ENCODE measurements at regions not wholly inside any gene's neighbourhood (a gene's known extent, or its start where the extent isn't known, plus 50 kb on each side); places are given as distances from the start of the nearest gene placed in this dataset.
"Not testable (repeated sequence)": the region's sequence is repeated elsewhere in the genome, so short reads cannot be mapped to it uniquely, and the experiment has no call there.

DNA sequence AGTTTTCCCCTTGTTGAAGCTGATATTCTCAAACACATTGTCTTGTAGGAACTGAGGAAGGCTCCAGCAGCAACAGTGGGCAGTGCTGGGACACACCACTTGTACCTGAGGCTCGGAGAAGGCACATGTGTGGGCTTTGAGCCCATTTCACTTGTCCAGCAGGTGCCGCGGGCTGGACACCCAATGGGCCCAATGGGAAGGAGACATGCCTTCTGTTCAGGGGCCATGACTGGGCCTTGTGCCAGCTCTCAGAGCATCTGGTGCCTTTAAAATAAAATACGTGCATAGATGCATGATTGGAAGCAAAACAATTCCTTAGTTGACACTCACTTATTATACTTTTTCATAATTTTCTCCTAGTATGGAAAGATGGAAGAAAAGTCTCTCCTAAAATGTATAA is 334.2 kb downstream of the KLF13 start:
- DNase-seq (no peak), ATAC-seq (ENCODE audit: low read depth) (no peak)
- Mint-ChIP-seq H3K27ac (no peak overlapping the region), H3K9me3 (ENCODE audit: insufficient read depth) (no peaks in the 10 kb centered on the region), H3K27me3 (peaks cover 9% of the 10 kb centered on the region), H3K4me3 (no peak overlapping the region), H3K4me1 (no peaks in the 10 kb centered on the region)
- Histone ChIP-seq H3K4me1 (ENCODE audit: control insufficient read depth in 2 of 2, insufficient read depth in 2 of 2, low read length in 2 of 2) (no peaks in the 10 kb centered on the region), H3K36me3 (replicated peaks in 1 of 2; ENCODE audit: control extremely low read depth in 1 of 2, control insufficient read depth in 1 of 2, extremely low read depth in 1 of 2, insufficient read depth in 2 of 2, low read length in 1 of 2) (no peaks in the 10 kb centered on the region), H3K4me2 (replicated peaks; ENCODE audit: low read depth, low read length, poor library complexity, severe bottlenecking) (no peak overlapping the region), H3K9ac (ENCODE audit: low read length) (no peak overlapping the region), H3K27ac (ENCODE audit: low read length in 2 of 2) (no peak overlapping the region), H3K79me2 (ENCODE audit: control insufficient read depth, insufficient read depth, low read length) (no peaks in the 10 kb centered on the region), H3K4me3 (ENCODE audit: control extremely low read depth in 1 of 5, extremely low read depth in 1 of 5, insufficient read depth in 1 of 5, low read depth in 2 of 5, low read length in 4 of 5) (no peak overlapping the region), H2AFZ (ENCODE audit: insufficient read depth, low read depth, low read length, poor library complexity, severe bottlenecking) (no peak overlapping the region), H3K9me3 (ENCODE audit: control extremely low read depth in 1 of 3, control insufficient read depth in 2 of 3, insufficient read depth in 1 of 3, low read length in 2 of 3) (peaks cover 0 to 1% (median 0%) of the 10 kb centered on the region in 3 donors), H3K27me3 (replicated peaks in 1 of 4; ENCODE audit: control extremely low read depth in 1 of 4, control insufficient read depth in 3 of 4, insufficient read depth in 4 of 4, low read length in 3 of 4) (no peaks in the 10 kb centered on the region), H4K20me1 (ENCODE audit: control insufficient read depth, insufficient read depth, low read length, poor library complexity, severe bottlenecking) (no peaks in the 10 kb centered on the region)
- intact Hi-C loops (cut with micrococcal nuclease) = no loop called here
- ChIA-PET POLR2A (no interaction called here), CTCF (no interaction called here)
- 89% methylated on average over 3 of the region's 4 CpGs for WGBS (ENCODE audit: insufficient coverage)
- TF ChIP-seq, protein P1, sequence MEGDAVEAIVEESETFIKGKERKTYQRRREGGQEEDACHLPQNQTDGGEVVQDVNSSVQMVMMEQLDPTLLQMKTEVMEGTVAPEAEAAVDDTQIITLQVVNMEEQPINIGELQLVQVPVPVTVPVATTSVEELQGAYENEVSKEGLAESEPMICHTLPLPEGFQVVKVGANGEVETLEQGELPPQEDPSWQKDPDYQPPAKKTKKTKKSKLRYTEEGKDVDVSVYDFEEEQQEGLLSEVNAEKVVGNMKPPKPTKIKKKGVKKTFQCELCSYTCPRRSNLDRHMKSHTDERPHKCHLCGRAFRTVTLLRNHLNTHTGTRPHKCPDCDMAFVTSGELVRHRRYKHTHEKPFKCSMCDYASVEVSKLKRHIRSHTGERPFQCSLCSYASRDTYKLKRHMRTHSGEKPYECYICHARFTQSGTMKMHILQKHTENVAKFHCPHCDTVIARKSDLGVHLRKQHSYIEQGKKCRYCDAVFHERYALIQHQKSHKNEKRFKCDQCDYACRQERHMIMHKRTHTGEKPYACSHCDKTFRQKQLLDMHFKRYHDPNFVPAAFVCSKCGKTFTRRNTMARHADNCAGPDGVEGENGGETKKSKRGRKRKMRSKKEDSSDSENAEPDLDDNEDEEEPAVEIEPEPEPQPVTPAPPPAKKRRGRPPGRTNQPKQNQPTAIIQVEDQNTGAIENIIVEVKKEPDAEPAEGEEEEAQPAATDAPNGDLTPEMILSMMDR (IDR thresholded peaks at IDR 0.05) = no peak
- TF ChIP-seq EZH2 (IDR thresholded peaks at IDR 0.05; ENCODE audit: borderline replicate concordance, insufficient read depth, low read depth, low read length, poor library complexity, severe bottlenecking) = no peak

DNA sequence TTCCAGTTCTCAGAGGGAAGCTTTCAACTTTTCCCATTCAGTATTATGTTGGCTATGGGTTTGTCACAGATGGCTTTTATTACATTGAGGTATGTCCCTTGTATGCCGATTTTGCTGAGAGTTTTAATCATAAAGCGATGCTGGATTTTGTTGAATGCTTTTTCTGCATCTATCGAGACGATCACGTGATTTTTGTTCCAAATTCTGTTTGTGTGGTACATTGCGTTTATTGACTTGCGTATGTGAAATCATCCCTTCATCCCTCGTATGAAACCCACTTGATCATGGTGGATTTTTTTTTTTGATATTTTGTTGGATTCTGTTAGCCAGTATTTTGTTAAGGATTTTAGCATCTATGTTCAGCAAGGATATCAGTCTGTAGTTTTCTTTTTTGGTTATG is 339.1 kb downstream of the KLF13 start:
- 93% methylated on average over 6 of the region's 8 CpGs for whole genome bisulfite sequencing (ENCODE audit: insufficient coverage)
- not testable (repeated sequence) for ATAC-seq (ENCODE audit: low read depth)

DNA sequence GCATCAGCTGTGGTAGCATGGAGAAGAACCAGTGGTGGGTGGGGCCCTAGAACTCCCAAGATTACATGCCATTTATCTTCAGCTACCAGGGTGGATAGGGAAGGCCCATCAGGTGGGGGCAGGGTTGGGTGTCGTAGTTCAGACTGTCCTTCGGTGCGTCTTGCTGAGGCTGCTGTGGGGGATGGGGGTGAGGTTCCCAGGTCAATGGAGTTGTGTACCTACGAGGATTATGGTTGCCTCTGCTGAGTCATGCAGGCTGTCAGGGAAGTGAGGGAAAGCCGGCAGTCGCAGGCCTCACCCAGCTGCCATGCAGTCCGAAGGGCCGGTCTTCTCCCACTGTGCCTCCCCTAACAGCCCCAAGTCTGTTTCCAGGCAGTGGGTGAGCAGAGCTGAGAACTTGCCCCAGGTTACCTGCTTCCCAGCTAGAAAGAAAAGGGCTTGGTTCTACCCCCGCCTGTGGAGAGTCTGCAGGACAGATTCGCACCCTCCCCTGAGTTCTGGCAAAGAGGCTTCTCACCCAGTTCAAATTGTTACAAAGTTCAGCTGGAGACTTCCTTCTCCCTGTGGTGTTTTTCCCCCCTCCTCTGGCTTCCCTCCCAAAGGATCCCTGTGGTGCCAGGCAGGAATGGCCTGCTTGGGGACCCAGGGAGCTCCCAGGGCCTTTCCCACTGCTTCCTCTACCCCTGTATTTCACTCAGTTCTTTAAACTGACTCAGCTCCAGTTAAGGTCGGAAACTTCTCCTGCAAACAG is 342.7 kb downstream of the KLF13 start:
- H3K36me3 ChIP-seq (replicated peaks in 1 of 2; ENCODE audit: control extremely low read depth in 1 of 2, control insufficient read depth in 1 of 2, extremely low read depth in 1 of 2, insufficient read depth in 2 of 2, low read length in 1 of 2); H4K20me1 ChIP-seq (ENCODE audit: control insufficient read depth, insufficient read depth, low read length, poor library complexity, severe bottlenecking); H3K27ac Mint-ChIP-seq; H3K4me3 Mint-ChIP-seq; DNase-seq; H3K9ac ChIP-seq (ENCODE audit: low read length); H3K27ac ChIP-seq (ENCODE audit: low read length in 2 of 2); H3K9me3 ChIP-seq (ENCODE audit: control extremely low read depth in 1 of 3, control insufficient read depth in 2 of 3, insufficient read depth in 1 of 3, low read length in 2 of 3); H3K4me2 ChIP-seq (replicated peaks; ENCODE audit: low read depth, low read length, poor library complexity, severe bottlenecking); POLR2A ChIA-PET; CTCF ChIA-PET; H2AFZ ChIP-seq (ENCODE audit: insufficient read depth, low read depth, low read length, poor library complexity, severe bottlenecking); H3K9me3 Mint-ChIP-seq (ENCODE audit: insufficient read depth); ATAC-seq (ENCODE audit: low read depth); H3K27me3 ChIP-seq (replicated peaks in 1 of 4; ENCODE audit: control extremely low read depth in 1 of 4, control insufficient read depth in 3 of 4, insufficient read depth in 4 of 4, low read length in 3 of 4); H3K4me1 Mint-ChIP-seq; intact Hi-C loops (cut with micrococcal nuclease); H3K4me3 ChIP-seq (ENCODE audit: control extremely low read depth in 1 of 5, extremely low read depth in 1 of 5, insufficient read depth in 1 of 5, low read depth in 2 of 5, low read length in 4 of 5); H3K4me1 ChIP-seq (ENCODE audit: control insufficient read depth in 2 of 2, insufficient read depth in 2 of 2, low read length in 2 of 2); H3K79me2 ChIP-seq (ENCODE audit: control insufficient read depth, insufficient read depth, low read length): not testable (repeated sequence)
- WGBS (ENCODE audit: insufficient coverage) = 97% methylated on average over 5 of the region's 11 CpGs
- peaks cover 26% of the 10 kb centered on the region for H3K27me3 Mint-ChIP-seq

More for the DNA sequence above, 339.1 kb downstream of the KLF13 start:
- H4K20me1 ChIP-seq (ENCODE audit: control insufficient read depth, insufficient read depth, low read length, poor library complexity, severe bottlenecking); H3K27ac Mint-ChIP-seq; H3K4me3 Mint-ChIP-seq; intact Hi-C loops (cut with micrococcal nuclease); H3K36me3 ChIP-seq (replicated peaks in 1 of 2; ENCODE audit: control extremely low read depth in 1 of 2, control insufficient read depth in 1 of 2, extremely low read depth in 1 of 2, insufficient read depth in 2 of 2, low read length in 1 of 2); DNase-seq; H3K9me3 Mint-ChIP-seq (ENCODE audit: insufficient read depth); H2AFZ ChIP-seq (ENCODE audit: insufficient read depth, low read depth, low read length, poor library complexity, severe bottlenecking); H3K4me1 Mint-ChIP-seq; H3K9ac ChIP-seq (ENCODE audit: low read length); H3K4me1 ChIP-seq (ENCODE audit: control insufficient read depth in 2 of 2, insufficient read depth in 2 of 2, low read length in 2 of 2); H3K27ac ChIP-seq (ENCODE audit: low read length in 2 of 2); H3K9me3 ChIP-seq (ENCODE audit: control extremely low read depth in 1 of 3, control insufficient read depth in 2 of 3, insufficient read depth in 1 of 3, low read length in 2 of 3); CTCF ChIA-PET; POLR2A ChIA-PET; H3K27me3 ChIP-seq (replicated peaks in 1 of 4; ENCODE audit: control extremely low read depth in 1 of 4, control insufficient read depth in 3 of 4, insufficient read depth in 4 of 4, low read length in 3 of 4); H3K4me3 ChIP-seq (ENCODE audit: control extremely low read depth in 1 of 5, extremely low read depth in 1 of 5, insufficient read depth in 1 of 5, low read depth in 2 of 5, low read length in 4 of 5); H3K4me2 ChIP-seq (replicated peaks; ENCODE audit: low read depth, low read length, poor library complexity, severe bottlenecking); H3K79me2 ChIP-seq (ENCODE audit: control insufficient read depth, insufficient read depth, low read length): not testable (repeated sequence)
- peaks cover 28% of the 10 kb centered on the region for H3K27me3 Mint-ChIP-seq

All from B cell (primary cell).